ENCODE measurements at regions not wholly inside any gene's neighbourhood (a gene's known extent, or its start where the extent isn't known, plus 50 kb on each side); places are given as distances from the start of the nearest gene placed in this dataset.

DNA sequence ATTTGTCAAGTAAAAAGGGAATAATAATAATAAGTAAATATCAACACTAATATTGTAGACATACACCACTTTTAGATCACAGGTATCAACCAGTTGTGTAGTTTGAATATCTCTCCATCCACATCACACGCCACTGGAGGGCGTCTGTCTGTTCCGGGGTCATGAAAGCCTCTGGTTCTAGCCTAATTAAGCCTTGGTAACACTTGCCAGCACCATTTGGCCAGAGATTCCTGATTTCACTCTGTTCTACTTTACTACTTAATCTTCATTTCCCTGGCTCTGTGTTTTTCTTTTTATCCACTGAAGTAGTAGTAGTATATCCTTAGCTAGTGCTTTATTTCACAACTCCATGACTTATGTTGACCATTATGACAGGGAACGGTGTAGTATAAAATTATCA, 285.6 kb upstream of the POM121L12 start:
- ChIA-PET POLR2A (no interaction called here), CTCF (no interaction called here)
- H3K36me3 ChIP-seq (ENCODE audit: control insufficient read depth in 2 of 2, insufficient read depth in 1 of 2, low read length in 2 of 2) = no peaks in the 10 kb centered on the region
- TF ChIP-seq ZNF274 (IDR thresholded peaks at IDR 0.05; ENCODE audit: low read length) (no peak), ZNF274 (tag by site-specific recombination; IDR thresholded peaks at IDR 0.05; ENCODE audit: borderline replicate concordance) (no peak), ZNF146 (tag by site-specific recombination; IDR thresholded peaks at IDR 0.05) (no peak)
- TF ChIP-seq, protein P1, sequence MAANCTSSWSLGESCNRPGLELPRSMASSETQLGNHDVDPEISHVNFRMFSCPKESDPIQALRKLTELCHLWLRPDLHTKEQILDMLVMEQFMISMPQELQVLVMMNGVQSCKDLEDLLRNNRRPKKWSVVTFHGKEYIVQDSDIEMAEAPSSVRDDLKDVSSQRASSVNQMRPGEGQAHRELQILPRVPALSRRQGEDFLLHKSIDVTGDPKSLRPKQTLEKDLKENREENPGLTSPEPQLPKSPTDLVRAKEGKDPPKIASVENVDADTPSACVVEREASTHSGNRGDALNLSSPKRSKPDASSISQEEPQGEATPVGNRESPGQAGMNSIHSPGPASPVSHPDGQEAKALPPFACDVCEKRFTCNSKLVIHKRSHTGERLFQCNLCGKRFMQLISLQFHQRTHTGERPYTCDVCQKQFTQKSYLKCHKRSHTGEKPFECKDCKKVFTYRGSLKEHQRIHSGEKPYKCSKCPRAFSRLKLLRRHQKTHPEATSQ (tag by site-specific recombination; IDR thresholded peaks at IDR 0.05) = no peak
- H3K9me3 ChIP-seq (ENCODE audit: control insufficient read depth, insufficient read depth, low read depth, low read length) = no peaks in the 10 kb centered on the region
- no peaks in the 10 kb centered on the region for H3K4me1 ChIP-seq (ENCODE audit: control insufficient read depth, insufficient read depth, low read length)
- H3K27ac ChIP-seq (ENCODE audit: extremely low read depth, low read depth, low read length) = no peak overlapping the region
- H3K4me3 ChIP-seq (ENCODE audit: low read depth, low read length) = no peak overlapping the region

DNA sequence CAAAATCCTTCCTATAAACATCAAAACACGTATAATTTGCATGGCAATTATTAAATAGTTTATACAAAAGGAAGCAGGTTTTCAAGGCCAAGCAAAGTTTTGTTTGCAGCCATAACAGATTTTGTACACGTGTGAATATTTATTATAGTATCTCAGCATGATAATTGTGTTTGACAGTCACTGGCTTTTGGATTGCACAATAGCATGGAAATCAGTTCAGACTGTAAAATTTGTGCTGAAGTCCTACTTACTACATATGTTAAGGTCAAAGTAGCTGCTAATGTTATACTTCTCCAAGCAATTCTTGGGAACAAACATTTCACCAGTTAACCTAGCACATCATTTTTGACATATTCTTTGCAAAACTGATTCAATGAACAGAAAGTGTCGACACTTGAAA, 287.6 kb upstream of the POM121L12 start:
- Histone ChIP-seq H3K4me1 (ENCODE audit: control insufficient read depth, insufficient read depth, low read length) (no peaks in the 10 kb centered on the region), H3K4me3 (ENCODE audit: low read depth, low read length) (no peak overlapping the region), H3K36me3 (ENCODE audit: control insufficient read depth in 2 of 2, insufficient read depth in 1 of 2, low read length in 2 of 2) (no peaks in the 10 kb centered on the region), H3K27ac (ENCODE audit: extremely low read depth, low read depth, low read length) (no peak overlapping the region), H3K9me3 (ENCODE audit: control insufficient read depth, insufficient read depth, low read depth, low read length) (no peaks in the 10 kb centered on the region)
- CTCF ChIA-PET = no interaction called here
- TF ChIP-seq ZNF623 (tag by site-specific recombination; IDR thresholded peaks at IDR 0.05) = no peak
- TF ChIP-seq, protein P2, sequence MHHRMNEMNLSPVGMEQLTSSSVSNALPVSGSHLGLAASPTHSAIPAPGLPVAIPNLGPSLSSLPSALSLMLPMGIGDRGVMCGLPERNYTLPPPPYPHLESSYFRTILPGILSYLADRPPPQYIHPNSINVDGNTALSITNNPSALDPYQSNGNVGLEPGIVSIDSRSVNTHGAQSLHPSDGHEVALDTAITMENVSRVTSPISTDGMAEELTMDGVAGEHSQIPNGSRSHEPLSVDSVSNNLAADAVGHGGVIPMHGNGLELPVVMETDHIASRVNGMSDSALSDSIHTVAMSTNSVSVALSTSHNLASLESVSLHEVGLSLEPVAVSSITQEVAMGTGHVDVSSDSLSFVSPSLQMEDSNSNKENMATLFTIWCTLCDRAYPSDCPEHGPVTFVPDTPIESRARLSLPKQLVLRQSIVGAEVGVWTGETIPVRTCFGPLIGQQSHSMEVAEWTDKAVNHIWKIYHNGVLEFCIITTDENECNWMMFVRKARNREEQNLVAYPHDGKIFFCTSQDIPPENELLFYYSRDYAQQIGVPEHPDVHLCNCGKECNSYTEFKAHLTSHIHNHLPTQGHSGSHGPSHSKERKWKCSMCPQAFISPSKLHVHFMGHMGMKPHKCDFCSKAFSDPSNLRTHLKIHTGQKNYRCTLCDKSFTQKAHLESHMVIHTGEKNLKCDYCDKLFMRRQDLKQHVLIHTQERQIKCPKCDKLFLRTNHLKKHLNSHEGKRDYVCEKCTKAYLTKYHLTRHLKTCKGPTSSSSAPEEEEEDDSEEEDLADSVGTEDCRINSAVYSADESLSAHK (tag by site-specific recombination; IDR thresholded peaks at IDR 0.05) = no peak
- TF ChIP-seq ZNF248 (tag by site-specific recombination; IDR thresholded peaks at IDR 0.05) = no peak
- TF ChIP-seq ZNF777 (tag by site-specific recombination; IDR thresholded peaks at IDR 0.05; ENCODE audit: borderline replicate concordance) = no peak
- no peak for TF ChIP-seq ZNF37A (tag by site-specific recombination; IDR thresholded peaks at IDR 0.05)
- no peak for TF ChIP-seq ZNF184 (tag by site-specific recombination; IDR thresholded peaks at IDR 0.05)
- TF ChIP-seq, protein P3, sequence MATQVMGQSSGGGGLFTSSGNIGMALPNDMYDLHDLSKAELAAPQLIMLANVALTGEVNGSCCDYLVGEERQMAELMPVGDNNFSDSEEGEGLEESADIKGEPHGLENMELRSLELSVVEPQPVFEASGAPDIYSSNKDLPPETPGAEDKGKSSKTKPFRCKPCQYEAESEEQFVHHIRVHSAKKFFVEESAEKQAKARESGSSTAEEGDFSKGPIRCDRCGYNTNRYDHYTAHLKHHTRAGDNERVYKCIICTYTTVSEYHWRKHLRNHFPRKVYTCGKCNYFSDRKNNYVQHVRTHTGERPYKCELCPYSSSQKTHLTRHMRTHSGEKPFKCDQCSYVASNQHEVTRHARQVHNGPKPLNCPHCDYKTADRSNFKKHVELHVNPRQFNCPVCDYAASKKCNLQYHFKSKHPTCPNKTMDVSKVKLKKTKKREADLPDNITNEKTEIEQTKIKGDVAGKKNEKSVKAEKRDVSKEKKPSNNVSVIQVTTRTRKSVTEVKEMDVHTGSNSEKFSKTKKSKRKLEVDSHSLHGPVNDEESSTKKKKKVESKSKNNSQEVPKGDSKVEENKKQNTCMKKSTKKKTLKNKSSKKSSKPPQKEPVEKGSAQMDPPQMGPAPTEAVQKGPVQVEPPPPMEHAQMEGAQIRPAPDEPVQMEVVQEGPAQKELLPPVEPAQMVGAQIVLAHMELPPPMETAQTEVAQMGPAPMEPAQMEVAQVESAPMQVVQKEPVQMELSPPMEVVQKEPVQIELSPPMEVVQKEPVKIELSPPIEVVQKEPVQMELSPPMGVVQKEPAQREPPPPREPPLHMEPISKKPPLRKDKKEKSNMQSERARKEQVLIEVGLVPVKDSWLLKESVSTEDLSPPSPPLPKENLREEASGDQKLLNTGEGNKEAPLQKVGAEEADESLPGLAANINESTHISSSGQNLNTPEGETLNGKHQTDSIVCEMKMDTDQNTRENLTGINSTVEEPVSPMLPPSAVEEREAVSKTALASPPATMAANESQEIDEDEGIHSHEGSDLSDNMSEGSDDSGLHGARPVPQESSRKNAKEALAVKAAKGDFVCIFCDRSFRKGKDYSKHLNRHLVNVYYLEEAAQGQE (tag by site-specific recombination; IDR thresholded peaks at IDR 0.05) = no peak
- no peak for TF ChIP-seq GLI4 (tag by site-specific recombination; IDR thresholded peaks at IDR 0.05)
- TF ChIP-seq PRDM1 (tag by site-specific recombination; IDR thresholded peaks at IDR 0.05) = no peak
- TF ChIP-seq HOXA7 (CRISPR knock-in tag; IDR thresholded peaks at IDR 0.05; ENCODE audit: borderline replicate concordance) = no peak
- TF ChIP-seq, protein P4, sequence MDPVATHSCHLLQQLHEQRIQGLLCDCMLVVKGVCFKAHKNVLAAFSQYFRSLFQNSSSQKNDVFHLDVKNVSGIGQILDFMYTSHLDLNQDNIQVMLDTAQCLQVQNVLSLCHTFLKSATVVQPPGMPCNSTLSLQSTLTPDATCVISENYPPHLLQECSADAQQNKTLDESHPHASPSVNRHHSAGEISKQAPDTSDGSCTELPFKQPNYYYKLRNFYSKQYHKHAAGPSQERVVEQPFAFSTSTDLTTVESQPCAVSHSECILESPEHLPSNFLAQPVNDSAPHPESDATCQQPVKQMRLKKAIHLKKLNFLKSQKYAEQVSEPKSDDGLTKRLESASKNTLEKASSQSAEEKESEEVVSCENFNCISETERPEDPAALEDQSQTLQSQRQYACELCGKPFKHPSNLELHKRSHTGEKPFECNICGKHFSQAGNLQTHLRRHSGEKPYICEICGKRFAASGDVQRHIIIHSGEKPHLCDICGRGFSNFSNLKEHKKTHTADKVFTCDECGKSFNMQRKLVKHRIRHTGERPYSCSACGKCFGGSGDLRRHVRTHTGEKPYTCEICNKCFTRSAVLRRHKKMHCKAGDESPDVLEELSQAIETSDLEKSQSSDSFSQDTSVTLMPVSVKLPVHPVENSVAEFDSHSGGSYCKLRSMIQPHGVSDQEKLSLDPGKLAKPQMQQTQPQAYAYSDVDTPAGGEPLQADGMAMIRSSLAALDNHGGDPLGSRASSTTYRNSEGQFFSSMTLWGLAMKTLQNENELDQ (tag by site-specific recombination; IDR thresholded peaks at IDR 0.05; ENCODE audit: low read depth) = no peak
- TF ChIP-seq, protein P5, sequence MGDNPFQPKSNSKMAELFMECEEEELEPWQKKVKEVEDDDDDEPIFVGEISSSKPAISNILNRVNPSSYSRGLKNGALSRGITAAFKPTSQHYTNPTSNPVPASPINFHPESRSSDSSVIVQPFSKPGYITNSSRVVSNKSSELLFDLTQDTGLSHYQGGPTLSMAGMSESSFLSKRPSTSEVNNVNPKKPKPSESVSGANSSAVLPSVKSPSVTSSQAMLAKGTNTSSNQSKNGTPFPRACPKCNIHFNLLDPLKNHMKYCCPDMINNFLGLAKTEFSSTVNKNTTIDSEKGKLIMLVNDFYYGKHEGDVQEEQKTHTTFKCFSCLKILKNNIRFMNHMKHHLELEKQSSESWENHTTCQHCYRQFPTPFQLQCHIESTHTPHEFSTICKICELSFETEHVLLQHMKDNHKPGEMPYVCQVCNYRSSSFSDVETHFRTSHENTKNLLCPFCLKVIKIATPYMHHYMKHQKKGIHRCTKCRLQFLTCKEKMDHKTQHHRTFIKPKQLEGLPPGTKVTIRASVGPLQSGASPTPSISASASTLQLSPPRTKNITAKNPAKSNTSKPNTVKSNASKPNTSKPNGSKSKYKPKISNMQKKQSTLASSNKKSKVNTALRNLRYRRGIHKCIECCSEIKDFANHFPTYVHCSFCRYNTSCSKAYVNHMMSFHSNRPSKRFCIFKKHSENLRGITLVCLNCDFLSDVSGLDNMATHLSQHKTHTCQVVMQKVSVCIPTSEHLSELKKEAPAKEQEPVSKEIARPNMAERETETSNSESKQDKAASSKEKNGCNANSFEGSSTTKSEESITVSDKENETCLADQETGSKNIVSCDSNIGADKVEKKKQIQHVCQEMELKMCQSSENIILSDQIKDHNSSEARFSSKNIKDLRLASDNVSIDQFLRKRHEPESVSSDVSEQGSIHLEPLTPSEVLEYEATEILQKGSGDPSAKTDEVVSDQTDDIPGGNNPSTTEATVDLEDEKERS (tag by site-specific recombination; IDR thresholded peaks at IDR 0.05) = no peak
- TF ChIP-seq ZNF670 (tag by site-specific recombination; IDR thresholded peaks at IDR 0.05; ENCODE audit: low read depth) = no peak
- no peak for TF ChIP-seq ZNF155 (tag by site-specific recombination; IDR thresholded peaks at IDR 0.05)
- no peak for TF ChIP-seq KLF1 (tag by site-specific recombination; IDR thresholded peaks at IDR 0.05)
- no peak for TF ChIP-seq ZNF558 (tag by site-specific recombination; IDR thresholded peaks at IDR 0.05)
- POLR2A ChIA-PET = no interaction called here

Data from HEK293 (cell line).